ENCODE measurements at regions not wholly inside any gene's neighbourhood (a gene's known extent, or its start where the extent isn't known, plus 50 kb on each side); places are given as distances from the start of the nearest gene placed in this dataset.
"Not testable (repeated sequence)": the region's sequence is repeated elsewhere in the genome, so short reads cannot be mapped to it uniquely, and the experiment has no call there.

DNA sequence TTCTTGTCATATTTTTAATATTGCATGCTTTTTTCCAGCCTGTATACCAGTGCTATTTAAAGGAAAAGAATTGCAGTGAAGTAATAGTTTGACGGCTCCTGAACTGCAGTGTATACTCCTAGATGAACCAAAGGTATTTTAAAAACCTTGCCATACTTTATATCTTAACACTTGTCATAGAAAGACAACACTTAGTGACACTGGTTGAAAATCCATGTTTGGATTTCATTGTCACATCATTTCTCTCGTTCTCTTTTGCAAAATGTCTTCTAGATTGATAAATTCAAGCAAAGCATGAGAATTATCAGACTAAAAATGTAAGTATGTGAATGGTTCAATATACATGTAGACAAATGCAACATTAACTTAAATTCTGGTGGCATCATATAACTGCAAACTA is 1293.9 kb downstream of the PCDH9 start:
- DNase-seq: no peak

DNA sequence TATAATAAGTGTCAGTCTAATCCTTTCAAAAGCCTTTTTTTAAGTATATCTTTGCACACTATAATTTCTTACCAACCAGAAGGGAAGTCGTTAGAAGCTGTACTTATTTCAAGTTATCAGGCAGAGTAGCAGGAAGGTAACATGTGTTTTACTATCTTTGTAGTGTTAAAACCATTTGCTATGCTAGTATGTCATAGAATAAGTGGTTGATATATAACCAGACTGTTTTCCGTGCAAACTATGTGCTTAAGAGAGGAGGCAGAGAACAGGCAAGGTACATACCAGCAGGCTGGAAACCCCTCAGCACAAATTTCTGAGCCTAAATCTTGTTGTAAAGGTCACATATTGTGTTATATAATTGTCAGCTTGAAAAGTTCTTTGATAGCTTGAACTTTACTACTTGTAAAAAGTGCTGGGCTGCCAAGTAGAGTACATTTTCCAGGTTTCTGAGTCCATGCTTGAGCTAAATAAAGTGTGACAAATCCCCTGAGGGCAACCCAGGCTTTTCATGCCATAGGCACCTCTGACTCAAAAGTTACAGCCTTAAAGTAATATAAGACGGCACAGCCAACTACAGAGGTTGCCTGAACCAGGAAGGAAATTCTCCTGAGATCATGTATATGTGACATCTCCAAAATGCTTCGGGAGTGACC is 1297.4 kb downstream of the PCDH9 start:
- DNase-seq: no peak

DNA sequence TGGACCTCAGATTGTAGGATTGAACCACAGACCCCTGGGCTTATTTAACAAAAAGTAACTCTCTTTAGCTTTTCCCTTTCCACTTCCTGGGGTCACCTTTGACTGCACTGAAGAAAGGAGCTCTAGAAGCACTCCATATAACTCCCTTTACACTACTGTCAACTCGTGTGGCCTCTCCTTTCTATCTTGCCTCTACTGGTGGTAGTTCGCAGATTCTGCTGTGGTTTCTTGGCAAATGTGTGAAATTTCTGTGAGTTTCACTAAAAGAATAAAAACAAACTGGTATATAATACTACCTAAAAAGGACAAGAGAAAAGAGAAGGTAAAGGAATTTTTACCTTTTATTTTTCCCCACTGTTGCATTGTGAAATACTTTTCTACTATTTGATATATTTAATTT is 1298.1 kb downstream of the PCDH9 start:
- DNase-seq: no peak

DNA sequence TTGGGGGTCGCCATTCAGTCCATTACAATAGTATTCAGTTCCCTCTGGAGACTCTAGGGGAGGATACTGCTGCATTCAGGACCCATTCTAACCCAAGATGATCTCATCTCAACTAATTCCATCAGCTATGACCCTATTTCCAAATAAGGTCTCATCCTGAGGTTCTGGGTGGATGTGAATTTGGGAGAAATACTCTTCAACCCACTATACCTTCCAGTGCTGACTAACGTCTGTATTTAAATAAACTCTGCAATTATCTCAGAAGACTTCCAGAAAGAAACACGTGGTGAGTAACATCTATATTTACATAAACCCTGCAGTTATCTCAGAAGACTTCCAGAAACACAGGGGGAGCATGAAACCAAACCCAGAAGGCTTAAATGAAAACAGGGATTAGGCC is 1300.7 kb downstream of the PCDH9 start:
- DNase-seq: no peak

DNA sequence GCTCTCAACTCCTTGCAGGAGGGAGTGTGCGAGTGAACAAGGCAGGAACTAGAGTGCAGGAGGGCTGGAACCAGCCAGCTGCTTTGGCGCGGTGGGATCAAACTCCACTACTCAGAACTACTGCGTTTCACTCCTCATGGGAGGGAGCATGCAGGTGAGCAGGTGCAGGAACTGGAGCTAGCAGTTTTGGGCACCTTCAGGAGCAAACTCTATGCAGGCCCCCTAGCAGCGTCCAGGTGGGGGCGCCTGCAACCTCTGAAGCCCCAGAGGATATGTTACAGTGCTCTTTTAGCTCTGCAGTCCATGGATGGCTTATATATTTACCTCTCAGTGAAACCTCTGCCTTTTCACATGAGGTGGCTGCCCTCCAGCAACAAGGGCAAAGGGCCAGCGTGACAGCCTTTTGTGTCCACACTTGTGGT is 1303.4 kb downstream of the PCDH9 start:
- DNase-seq: no peak

DNA sequence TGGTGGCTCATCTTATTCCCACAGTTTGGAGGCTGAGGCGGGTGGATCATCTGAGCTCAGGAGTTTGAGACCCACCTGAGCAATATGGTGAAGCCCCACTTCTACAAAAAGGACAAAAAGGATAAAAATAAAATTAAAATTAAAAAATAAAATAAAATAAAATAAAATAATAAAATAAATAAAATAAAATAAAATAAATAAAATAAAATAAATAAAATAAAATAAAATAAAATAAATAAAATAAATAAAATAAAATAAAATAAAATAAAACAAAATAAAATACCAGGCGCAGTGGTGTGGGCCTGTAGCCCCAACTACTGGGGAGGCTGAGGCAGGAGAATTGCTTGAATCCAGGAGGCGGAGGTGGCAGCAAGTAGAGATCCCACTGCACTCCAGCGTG is 1307.3 kb downstream of the PCDH9 start:
- DNase-seq: not testable (repeated sequence)

DNA sequence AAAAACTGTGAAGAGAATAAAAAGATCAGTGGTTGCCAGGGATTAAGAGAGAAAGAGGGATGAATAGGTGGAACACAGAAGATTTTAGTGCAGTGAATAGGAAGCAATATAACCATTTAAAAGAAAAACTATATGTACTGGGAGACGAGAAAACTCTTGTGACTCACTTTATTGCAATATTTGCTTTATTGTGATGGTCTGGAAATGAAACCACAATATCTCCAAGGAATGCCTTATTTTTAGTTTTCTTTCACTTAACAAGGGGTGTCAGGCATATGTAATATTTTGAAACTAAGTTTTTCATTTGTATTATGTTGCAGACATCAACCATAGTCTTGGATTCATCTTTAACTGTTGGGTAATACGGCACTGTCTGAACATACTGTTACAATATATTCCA is 1308.2 kb downstream of the PCDH9 start:
- DNase-seq: no peak

DNA sequence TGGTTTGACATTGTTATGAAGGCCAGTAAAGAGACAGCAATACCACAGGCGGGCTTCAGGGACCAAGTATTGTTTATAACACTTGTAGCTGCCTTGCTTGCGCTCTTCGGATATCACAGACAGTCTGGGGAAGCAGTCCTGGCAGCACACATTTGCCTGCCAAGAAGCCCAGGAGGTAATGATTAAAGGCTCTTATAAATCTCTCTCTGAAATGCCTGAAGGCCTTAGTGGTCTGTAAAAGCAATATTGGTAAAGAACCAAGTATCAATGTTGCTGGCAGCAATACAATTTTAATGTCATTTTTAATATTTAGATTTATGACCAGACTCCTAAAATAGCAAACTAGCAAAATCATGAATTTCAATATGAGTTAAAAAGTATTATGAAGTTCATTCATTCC is 1312.4 kb downstream of the PCDH9 start:
- no peak for DNase-seq

DNA sequence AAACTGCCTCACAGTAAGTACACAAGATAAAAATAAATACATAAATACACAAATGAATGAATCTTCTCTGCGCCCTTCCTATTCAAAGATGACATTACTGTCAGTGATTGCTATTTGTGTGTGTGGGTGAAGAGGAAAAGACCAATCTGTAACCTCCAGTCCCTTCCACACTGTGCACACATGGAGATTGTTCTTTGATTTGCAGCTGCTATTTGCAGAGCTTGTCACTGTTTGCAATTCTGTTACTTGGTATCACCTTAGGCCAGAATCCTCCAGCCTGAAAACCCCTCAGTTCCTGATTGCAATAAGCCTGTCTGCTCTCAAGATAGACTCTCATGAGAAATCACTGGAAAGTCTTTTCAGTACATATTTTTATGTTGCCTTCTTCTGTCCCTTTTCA is 1314.9 kb downstream of the PCDH9 start:
- peak in 1 of 2 experiments; percentile 4 for DNase-seq

DNA sequence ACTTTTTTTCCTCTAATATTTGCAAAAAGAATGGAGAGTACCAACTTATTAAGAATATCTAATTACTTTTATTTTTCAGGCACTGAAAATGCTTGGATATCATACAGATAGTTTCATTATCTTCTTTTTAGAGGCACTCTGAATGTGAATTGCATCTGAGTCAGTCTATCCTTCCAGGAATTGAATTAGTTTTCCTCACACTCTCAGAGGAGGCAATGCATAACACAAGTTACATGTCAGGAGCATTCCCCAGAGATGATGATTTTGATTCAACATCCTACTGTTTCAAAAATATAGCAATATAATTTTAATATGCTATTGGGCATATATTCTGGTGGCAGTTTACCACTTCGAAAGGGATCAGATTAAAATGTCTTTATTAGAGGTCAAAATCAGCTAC is 1315.4 kb downstream of the PCDH9 start:
- no peak for DNase-seq

DNA sequence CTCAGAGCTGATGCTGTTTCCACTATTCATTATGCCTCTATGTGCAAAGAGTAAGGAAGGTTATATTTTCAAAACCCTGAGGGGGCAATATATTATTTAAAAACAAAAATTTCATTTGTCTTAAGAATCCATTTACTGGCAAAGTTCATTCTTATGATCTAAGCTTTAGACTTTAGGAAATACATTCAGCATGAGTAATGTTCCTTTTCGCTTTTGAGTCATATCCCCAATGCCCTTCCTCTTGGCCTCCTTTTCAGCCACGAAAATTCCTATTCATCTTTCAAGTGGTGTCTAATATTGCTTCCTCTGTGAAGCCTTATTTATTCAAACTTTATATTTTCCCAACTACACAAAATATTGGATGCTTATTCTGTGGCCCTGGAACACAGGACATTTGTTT is 1317.0 kb downstream of the PCDH9 start:
- DNase-seq: no peak

DNA sequence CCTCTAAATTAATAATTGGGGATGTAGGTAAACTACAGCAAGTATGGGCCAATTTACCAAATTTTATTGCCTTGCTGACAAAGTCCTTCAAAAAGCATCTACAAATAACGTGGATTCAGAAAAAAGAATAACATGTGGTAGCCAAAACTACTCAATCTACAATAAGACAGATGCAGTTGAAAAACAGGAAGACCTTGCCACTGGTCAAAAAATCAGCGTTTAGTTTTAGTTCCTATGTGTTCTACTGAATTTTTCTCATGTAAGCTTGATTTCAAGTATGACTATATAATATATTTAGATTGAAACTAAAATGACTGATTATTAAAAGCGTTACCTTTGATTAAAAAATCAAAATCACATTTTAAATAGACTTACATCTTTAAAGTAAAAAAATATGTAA is 1317.6 kb downstream of the PCDH9 start:
- DNase-seq: no peak

DNA sequence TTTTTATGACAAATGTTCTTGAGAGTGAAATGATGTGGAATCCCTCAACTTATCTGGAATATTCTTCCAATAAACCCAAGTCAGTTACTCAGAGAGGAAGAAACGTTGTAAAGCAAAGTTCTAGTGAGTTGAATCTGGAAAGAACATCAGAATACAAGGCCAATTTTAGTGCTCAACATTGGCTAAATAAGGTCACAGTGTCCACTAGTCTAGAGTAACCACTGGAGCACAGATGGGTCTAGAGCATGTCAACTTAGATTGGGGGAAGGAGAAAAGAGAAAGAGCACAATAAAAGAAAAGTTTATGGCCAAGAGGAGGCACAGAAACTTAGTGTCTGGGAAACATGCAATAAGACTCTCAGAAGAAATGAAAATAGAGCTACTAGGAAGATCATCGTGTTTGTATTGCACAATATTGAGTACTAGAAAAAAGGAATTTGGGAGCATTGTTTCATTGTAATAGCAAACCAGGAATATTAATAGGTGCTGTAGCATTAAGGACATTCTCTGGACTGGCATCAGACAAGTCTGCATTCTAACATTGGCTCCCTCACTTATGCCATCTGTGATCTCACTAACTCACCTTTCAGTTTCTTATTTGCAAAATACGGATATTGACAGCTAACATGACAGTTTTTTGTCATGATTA is 1318.5 kb downstream of the PCDH9 start:
- DNase-seq: no peak

DNA sequence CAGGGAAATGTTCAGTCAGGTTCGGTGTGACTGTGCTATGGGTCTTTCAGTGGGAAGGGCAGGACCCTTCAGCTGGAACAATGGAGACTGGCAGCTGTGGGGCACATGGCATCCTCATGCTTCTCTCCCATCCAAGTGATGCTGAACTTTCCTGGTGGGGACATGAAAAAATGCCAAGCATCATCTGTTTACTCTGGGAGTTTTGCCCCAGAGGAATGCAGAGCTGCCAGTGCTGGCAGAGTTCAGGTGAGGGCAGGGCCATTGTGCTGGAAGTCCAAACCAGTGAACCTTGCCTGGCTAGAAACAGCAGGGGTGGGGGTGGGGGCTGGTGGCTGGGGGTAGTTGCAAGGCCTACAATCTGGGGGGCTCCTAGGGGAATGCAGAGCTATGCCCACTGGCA is 1320.6 kb downstream of the PCDH9 start:
- DNase-seq: no peak

DNA sequence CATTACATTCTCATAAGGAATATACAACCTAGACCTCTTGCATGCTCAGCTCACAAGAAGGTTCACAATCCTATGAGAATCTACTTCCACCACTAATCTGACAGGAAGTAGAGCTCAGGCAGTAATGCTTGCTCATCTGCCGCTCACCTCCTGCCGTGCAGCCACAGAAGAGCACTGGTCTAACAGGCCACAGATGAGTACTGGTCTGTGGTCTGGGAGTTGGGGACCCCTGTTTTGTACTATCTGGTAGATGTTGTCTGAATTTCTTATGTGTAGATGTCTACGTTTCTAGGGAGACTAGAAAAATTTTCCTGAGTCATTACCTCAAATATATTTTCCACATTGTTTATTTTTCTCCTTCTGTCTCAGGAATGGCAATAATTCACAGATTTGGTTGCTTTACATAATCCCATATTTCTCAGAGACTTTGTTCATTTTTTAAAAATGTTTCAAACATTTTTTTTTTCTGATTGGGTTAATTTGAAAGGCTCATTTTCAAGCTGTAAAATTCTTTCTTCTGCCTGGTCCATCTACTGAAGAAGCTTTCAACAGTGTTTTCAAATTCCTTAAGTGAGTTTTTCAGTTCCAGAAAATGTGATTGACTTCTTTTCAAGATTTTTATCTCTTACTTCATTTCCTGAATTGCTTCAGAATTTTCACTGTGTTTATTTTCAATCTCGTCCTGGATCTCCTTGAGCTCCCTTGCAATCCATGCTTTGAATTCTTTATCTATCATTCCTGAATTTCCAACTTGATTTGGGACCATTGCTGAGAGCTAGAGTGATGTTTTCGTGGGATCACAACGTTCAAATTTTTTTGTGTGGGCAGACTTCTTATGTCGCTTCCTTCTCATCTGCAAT is 1322.2 kb downstream of the PCDH9 start:
- DNase-seq: no peak

DNA sequence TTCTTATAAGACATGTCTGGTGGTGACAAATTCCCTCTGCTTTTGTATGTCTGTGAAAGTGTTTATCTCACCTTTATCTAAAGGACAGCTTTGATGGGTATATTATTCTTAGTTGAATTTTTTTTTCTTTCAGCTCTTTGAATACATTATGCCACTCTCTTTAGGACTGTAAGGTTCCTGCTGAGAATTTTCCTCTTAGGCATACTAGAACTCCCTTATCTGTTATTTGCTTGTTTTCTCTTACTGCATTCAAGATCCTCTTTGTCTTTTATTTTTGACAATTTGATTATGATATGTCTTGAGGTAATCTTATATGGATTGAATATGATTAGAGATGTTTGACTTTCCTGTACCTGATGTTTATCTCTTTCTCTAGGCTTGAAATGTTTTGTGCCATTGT is 1328.4 kb downstream of the PCDH9 start:
- no peak for DNase-seq

DNA sequence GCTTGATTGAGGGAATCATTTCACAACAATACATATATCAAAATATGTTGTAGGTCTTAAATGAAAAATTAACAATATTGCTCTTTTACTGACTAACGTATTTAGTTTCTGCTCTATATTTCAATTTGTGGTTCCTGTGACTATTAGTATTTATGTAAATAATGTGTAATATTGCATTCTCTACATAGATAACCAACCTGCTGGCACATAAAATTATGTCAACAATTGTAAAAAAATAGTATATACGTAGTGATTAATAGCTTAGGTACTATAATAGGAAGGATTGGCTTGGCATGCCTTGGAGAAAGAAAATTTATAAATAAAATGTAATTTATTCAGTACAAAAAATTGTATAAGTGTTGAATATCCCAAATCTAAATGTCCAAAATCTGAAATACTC is 1336.1 kb downstream of the PCDH9 start:
- no peak for DNase-seq

DNA sequence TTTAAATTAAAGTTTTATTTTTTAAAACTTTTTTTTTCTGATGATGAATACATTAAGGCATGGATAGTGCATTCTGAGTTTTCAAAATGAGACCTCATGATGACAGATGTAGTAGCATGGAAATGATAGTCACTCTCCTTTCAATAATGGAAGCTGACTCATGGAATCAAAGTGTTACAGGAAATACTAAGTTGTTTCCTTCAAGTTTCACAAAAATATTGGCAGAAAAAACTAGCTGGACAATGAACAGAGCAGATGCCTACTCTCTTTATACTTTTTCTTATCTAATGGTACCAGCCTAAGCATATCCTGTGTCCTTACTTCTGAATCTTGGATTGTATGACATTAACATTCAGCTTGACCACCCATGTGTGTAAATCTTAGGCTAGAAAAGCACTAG is 1337.3 kb downstream of the PCDH9 start:
- DNase-seq: no peak

DNA sequence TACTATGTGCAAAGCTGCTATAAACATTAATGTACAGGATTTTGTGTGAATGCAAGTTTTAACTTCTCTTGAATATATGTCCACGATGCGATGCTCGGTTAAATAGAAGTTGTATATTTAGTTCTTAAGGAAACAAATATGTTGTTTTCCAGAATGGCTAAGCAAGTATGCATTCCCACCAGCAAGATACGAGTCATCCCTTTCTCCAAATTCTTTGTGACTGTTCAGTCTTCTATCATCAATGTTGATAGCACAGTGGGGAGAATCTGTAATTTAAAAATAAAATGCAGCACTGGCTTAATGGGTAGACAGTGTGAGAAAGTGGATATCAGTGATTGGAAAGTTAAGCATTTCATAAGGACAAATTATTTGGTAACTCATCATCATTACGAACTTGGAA is 1340.8 kb downstream of the PCDH9 start:
- DNase-seq: no peak

DNA sequence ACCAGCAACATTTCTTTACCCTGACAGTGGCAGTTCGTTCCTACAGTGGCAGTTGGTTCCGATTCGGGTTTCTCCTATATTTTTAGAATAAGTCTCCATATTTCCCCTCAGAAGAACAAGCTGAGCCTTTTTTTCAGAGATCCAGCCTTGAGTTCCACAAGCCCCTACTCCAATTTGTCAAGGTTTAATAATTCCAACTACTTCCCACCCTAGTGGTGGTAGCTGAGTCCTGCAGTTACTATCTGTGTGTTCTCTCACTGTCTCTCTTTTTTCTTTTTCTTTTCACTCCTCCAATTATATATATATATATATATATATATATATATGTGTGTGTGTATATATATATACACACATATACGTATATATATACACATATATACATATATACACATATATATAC is 1347.3 kb downstream of the PCDH9 start:
- no peak for DNase-seq

DNA sequence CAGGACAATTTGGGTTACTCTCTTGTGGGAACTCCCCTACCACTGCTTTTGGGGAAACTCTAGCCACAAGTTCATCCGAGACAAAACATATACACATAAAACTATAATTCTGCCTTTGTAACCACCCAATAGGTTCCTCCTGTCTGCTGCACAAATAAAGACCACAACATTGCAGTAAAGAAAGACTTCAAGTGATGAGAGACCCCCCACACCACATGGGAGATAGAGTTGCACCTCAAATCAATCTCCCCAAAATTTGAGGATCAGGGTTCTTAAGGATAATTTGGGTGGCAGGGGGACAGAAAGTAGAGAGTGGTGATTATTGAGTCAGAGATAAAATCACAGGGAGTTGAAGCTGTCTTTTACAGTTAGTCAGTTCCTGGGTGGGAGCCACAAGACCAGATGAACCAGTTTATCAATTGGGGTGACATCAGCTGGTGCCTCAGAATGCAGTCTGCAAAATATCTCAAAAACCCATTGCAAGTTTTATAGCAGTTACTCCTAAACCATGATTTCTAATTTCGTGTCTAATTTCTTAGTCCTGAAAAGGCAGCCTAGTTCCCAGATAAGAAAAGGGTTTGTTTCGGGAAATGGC is 1348.5 kb downstream of the PCDH9 start:
- no peak for DNase-seq

DNA sequence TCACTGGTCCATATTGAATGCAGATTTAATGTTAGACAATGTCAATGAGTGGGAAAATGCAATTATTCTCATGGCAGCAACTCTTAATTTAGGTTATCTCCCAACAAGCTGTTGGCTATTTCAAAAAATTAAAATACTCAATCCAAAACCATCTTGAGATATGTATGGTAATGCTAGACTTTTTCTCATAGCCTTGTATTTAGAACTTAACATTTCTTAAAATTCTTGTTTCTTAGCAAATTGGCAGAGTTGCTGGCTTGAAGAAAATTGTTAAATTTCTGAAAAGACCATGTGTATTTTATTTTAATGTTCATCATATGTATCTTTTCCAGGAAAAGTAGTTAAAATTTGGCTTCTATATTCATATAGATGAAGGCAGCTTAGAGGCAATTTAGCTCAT is 1355.1 kb downstream of the PCDH9 start:
- DNase-seq: no peak

DNA sequence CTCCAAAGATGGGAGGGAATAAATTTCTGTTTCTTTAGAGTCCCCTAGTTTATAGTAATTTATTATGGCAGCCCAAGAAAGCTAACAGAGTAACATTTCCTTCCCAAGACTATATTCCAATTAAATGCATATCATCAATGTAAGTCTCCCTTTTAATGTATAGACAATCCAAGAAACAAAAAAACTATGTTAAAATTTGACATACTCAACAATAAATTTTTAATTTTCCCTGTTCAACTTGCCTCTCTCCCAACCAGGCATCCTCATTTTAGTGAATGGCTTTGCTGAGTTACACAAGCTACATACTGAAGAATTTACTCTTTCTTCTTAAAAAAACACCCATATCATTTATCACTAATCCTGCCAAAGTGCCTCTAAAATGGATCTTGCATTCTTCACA is 1357.7 kb downstream of the PCDH9 start:
- no peak for DNase-seq

DNA sequence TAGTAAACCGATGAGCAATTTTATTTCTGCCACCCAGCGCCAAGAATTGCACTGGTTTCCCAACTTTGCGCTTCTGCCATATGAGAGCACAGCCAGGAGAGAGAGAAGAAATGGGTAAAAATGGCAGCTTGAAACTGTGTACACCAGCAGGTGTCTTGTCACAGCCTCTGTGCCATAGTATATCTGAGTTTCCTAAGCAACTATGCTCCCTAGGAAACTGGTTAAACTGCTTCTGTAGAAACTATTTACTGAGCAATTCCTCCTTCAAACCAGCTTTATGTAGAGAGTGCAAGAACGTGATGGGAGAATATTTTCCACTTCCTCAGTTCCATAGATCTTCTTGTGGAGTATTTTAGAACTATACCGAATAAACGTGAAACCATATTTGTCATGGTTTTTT is 1361.3 kb downstream of the PCDH9 start:
- DNase-seq: no peak

Data from NCI-H1930 (cell line).